RWPE1 (cell line): ENCODE measurements at regions not wholly inside any gene's neighbourhood (a gene's known extent, or its start where the extent isn't known, plus 50 kb on each side); places are given as distances from the start of the nearest gene placed in this dataset.

ENCODE experiments used
- CTCF ChIA-PET: fragments of 350-600 bp; sonication (Branson Sonifier 250); formaldehyde crosslinking; extraction: SDS; loops from one replicate; lab custom pipeline; 2021; lab: Yijun Ruan, JAX
- POLR2A ChIA-PET: fragments of 400-600 bp; formaldehyde crosslinking; extraction: SDS; loops from one replicate; lab custom pipeline; 2020; ENCODE audit warnings: antibody characterized with exemption; ENCODE audit not compliant: low non-redundant PET; lab: Yijun Ruan, JAX
- DNase-seq: peaks from one replicate; pipeline ENCODE4 v3.0.0; 2012; ENCODE audit warnings: low spot score
- H3K27ac ChIP-seq: fragments of 450-650 bp; 2 replicates; pipeline ENCODE4 v1.5.1; 2017
- CTCF ChIP-seq: fragments of 450-650 bp; conservative IDR thresholded peaks from 2 replicates; pipeline ENCODE4 v1.5.1; 2017; ENCODE audit warnings: low read depth, mild to moderate bottlenecking

- H3K27ac ChIP-seq, result no peak overlapping the region
- ChIA-PET POLR2A (no interaction called here), CTCF (no interaction called here)
- no peak for TF ChIP-seq CTCF
- no peak for DNase-seq
These were observed 106.3 kb downstream of the SNRPN start for GRCh38 chr15:25060996-25061620.

DNA sequence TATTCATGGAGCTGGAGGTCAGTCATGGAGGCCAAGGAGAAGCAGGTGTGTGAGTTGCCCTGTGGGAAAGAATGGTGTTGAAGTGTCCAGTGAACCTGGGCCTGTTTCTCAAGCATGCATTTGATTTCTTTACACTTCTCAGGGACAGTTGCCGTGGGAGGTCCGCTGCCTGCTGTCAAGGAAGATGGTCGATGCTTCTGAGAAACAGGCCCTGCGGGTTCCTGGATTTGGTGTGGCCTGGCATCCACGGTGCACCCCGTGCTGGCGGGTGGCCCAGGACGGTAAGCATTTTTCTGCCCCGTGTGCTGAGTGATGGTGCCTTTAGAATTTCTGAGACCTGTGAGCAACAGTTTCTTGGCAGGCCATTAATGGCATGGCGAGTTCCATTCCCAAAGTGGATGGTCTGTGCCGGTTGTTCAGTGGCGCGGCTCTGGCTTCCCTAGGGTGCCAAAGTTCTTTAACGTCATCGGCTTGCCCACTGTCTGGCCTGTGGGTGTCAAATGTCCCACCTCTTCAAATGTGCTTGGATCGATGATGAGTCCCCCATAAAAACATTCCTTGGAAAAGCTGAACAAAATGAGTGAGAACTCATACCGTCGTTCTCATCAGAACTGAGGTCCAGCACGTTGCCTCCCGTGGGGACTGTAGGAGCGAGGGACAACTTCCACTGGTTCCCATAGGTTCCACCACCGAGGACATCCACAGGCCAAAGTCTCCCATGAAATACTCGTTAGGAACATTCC lies 107.2 kb downstream of the SNRPN start:
- ChIA-PET POLR2A (no interaction called here), CTCF (no interaction called here)
- no peak for DNase-seq
- no peak for TF ChIP-seq CTCF
- no peak overlapping the region for H3K27ac ChIP-seq

- ChIA-PET CTCF (no interaction called here), POLR2A (no interaction called here)
- TF ChIP-seq CTCF, result no peak
- no peak for DNase-seq
- H3K27ac ChIP-seq, result no peak overlapping the region
These were observed 108.0 kb downstream of the SNRPN start for GRCh38 chr15:25062551-25063430.

DNA sequence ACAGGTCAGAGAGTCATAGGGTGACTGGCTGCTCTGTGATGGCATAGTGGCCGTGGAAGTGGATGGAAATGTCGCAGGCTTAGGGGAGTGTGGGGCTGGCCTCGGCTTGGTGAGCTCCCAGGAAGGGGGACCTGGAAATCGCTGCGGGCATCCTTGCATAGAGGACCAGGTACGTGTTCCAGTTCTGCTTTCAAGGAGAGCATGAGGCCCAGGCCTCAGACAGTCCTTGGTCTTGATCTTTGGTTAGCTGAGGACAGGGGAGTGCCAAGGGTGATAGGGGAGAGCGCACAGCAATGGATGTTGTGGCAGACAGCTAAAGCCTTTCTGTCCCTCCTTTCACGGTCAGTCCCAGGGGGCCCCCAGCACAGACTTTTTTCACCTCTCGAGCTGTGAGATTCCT lies 110.5 kb downstream of the SNRPN start:
- DNase-seq, result no peak
- ChIA-PET POLR2A (no interaction called here), CTCF (no interaction called here)
- H3K27ac ChIP-seq, result no peak overlapping the region
- TF ChIP-seq CTCF, result no peak

DNA sequence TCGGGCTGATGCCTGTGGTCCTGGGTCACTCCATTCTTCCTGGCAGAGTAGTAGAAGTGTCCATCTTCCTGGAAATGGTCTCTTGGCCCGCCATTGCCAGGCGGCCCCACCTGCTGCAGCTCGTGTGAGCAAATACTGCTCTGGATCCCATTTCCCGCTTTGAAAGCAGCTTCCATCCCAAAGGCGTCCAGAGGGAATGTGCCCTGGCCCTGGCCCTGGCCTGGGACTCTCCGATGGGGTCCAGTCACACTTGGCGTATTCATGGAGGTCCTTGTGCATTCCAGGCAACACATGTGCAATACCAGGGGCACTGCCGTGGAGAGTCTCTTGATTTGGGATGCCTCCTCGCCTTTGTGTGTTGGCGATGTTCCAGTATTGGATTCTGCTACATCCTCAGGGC lies 111.1 kb downstream of the SNRPN start:
- CTCF ChIA-PET, result no interaction called here

More for the DNA sequence above, 111.1 kb downstream of the SNRPN start:
- no peak overlapping the region for H3K27ac ChIP-seq
- TF ChIP-seq CTCF, result no peak
- DNase-seq, result no peak
- POLR2A ChIA-PET, result no interaction called here
